G401.6 (cell line): ENCODE measurements at regions not wholly inside any gene's neighbourhood (a gene's known extent, or its start where the extent isn't known, plus 50 kb on each side); places are given as distances from the start of the nearest gene placed in this dataset.

Experiments
- FAIRE-seq: peaks from 2 replicates; lab custom pipeline; 2012; peaks lifted over from hg19 to GRCh38; lab: Jason Lieb, UNC

- FAIRE-seq, result no peak
These were observed 216.3 kb upstream of the RGMA start for GRCh38 chr15:93305306-93305705.

DNA sequence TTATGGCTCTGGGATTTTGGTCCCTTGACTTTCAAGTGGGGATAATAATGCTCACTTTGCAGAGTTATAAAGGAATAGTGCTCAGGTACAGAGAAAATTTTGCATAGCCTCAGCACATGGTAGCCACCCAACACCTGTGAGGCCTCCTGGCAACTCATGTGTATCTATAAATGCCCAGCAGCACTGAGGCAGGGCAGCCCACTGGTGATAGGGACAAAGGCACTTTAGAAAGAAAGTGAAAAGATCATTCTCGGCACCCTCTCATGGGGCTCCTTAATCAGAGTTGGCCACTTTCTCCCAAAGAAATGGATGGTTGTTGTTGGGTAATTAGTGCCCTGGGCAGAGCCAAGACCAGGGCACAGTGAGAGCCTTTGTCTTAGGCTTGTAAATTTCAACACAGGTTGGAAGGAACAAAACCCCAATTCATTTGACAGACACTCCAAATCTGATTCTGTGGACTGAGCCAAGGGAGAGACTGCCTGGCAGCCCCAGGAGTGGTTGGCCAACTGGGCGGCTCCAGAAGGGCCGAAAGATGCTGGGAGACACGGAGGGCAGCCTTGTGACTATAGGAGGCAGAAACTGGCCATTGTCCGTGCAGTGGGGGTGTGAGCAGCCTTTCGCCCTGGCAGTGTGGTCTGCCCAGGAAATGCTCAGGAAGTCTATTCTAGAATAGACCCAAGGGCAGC lies 213.2 kb upstream of the RGMA start:
- FAIRE-seq, result no peak

GRCh38 chr15:93300796-93301195 lies 211.8 kb upstream of the RGMA start:
- FAIRE-seq, result no peak

DNA sequence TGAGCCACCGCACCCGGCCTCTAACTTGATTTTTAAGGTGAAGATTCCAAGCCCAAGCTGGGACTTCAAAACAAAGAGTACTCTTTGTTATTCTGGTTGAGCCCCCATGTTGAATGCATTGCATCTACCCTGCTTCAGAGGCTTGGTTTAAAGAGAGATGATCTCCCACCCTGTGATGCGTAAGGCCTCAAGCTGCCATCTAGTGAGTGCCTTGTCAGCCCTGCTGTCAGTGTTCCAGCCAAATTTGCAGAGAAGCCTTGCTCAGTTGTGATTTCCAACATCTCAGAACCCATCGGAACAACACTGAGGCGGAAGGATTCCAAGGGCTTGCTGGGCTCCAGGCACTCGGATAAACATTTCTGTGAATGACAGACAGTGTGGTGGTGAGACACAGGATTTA lies 210.7 kb upstream of the RGMA start:
- no peak for FAIRE-seq

DNA sequence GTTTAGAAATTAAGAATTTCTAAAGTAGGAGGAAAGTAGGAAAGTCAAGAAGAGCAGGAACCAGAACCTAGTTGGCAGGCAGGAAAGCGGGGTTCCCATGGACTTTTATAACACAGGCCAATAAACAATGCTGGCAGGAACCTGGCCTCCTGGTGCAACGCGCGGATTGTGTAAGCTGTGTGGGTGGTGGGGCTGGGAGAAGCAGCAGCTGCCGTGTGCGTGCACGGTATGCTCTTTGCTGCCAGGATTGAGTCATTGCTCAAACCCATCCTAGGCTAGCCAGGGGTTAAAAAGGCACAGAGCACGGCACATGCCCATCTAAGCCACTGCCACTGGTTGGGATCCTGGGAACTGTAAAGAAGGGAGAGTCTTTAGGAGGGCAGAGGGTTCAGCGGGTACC lies 209.9 kb upstream of the RGMA start:
- FAIRE-seq, result no peak

DNA sequence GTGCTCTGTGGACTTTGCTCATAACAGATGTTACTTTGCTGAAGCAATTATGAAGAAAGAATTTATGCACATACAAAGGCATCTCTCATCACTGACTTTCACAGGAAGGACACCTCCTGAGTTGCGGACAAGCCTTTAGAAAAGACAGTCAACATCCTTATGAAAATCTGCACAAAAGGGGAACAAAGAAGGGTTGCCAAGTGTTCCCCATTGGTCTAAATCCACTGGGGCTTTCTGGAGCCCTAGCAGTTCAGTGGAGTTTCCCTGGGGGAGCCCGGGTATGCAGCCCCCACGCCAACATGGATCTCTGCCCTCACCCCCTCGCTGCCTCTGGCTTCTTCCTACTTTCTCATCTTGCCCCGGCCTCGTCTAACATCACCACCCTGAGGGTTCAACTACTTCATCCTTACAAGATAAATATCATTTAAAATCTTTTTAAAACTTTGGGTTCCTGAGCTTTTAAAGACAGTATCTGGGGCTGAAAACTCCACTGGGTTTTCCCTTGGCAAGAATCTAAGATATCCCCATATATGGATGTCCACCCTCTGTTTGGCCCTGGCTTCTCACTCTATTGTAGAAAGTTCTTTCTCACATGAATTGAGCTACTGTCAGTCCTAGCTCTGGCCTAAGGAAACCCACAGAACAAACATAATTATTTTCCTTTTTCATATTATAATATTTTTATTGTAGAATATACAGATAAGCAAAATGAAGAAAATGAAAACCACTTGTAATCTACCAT lies 207.9 kb upstream of the RGMA start:
- FAIRE-seq, result no peak

DNA sequence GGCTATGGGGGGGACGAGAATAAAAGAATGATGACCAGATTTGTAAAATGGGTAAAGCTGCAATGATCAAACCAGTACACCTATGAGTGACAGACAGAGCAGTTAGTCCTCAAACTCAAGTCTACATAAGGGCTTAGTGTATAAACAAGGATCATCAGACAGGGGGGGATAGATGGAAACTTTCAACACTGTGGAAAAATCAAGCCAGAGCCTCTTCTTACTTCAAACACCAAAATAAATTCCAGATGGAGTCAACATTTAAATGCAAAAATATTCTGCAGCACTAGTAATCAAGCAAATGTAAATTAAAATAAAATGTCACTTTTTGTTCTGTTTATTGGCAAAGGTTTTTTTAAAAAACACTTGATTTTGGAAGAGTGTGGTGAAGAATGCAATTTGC lies 205.9 kb upstream of the RGMA start:
- no peak for FAIRE-seq

DNA sequence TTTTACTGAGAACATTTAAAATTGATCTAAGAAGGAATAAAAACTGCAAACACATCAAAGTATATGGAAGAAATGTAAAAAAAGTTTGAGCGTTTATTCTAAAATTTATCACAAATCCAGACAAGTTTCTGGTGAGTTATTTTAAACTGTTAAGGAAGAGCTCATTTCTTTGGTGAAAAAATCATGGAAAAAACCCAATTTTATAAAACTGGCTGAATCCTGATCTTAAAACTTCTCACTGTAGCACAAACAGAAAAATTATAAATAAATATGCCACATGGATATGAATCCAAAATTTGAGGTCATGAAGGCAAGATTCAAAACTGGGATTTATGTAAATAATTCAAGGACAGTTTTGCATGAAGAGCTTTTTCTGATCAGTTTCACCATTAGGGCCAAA lies 205.1 kb upstream of the RGMA start:
- FAIRE-seq, result no peak

- no peak for FAIRE-seq
These were observed 202.4 kb upstream of the RGMA start for GRCh38 chr15:93291380-93291779.

DNA sequence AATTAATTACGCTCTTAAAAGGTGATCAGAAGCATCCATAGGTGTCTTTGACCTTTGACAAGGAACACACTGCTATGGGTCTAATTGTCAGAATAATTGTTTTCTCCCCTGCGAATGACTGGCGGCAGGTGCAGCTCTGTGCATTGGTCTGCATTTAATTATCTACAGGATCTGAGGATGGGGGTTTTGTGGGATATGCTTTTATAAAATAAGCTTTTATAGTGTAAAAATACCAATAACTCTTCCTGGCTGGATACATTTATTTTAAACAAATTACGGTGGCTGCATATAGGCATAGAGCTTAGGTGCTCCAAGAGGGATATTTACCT lies 201.6 kb upstream of the RGMA start:
- FAIRE-seq, result no peak

DNA sequence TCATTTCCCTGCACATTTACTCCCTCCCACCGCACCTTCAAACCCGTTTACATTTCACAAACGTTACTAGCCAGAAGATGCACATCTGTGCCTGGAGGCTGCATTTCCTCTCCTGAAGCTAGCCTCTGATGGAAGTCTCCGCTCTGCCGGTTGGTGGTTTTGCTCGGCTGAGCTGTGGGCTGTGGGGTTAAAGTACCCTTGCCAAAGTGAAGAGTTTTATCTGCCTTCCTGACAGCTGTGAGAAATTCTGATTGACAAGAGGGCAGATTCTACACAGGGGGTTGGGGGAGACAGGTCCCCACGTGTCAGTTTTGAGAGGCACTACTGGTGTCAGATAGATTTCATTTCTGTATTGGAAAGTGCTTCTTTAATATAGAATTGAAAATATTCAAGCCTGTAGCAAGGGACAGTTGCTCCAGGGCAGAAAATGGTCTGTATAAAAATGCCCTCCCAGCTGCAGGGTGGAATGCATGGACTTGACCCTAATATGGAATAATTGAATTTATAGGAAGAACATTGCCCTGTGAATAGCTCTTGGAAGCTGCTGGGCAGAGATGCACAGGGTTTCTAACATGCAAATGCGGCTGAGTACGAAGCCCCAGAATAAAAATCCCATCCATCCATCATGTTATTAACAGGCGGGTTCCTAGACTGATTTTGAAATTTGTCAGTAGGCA lies 201.1 kb upstream of the RGMA start:
- no peak for FAIRE-seq

- no peak for FAIRE-seq
These were observed 199.8 kb upstream of the RGMA start for GRCh38 chr15:93288728-93289294.

- no peak for FAIRE-seq
These were observed 197.4 kb upstream of the RGMA start for GRCh38 chr15:93286446-93286845.

- no peak for FAIRE-seq
These were observed 194.8 kb upstream of the RGMA start for GRCh38 chr15:93283854-93284253.

DNA sequence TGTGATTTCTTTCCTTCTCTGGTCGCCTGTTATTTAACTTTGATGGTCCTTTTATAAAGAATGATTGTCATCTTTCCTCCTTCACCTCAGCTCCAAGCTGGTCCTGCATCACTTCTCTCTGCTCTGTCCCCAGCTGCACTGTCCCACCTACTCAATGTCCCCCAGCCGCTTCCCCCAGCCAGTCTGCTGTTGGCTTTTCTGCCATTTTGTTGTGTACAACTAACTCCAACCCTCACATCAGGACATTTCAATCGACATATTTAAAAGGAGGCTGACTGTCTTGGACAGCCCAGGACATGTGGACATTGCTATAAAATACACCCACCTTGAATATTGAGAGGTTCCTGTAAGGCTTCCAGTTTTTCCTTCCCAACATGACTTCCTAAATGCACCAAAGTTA lies 193.8 kb upstream of the RGMA start:
- FAIRE-seq, result no peak

DNA sequence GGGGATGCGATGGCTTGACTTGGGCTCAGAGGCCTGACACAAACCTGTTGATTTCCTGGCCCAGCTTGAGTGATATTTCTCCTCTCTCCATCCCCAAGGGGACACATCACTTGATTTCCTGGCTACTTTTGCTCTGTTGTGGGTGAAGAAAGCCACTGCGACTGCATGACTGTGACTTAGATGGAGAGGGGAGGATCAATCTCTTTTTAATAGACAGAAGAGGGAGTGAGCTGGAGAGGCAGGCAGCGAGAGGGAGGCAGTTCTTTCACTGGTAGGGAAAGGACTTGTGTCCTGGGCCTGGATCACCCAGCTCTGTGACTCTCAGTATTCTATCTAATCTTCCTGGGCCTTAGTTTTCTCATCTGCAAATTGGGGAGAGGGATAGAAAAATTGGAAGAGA lies 189.8 kb upstream of the RGMA start:
- FAIRE-seq, result no peak

DNA sequence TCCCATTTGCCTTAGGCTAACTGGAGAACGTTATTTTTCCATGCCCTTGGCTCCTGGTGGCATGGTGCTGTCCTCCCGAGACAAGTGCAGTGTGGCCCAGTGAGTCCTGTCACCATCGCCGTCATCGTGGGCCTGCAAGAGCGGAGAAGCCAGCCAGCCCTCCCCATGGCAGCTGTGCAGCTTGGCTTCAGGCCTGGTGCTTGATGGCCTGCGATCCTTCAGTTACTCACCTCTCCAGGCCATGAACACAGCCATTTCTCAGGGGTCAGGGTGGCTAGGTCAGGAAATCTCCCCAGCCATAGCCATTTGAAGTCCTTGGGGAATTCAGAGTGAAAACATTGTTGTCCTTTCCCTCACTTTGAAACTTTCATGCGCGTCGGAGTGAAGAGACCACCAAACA lies 189.0 kb upstream of the RGMA start:
- FAIRE-seq, result no peak

DNA sequence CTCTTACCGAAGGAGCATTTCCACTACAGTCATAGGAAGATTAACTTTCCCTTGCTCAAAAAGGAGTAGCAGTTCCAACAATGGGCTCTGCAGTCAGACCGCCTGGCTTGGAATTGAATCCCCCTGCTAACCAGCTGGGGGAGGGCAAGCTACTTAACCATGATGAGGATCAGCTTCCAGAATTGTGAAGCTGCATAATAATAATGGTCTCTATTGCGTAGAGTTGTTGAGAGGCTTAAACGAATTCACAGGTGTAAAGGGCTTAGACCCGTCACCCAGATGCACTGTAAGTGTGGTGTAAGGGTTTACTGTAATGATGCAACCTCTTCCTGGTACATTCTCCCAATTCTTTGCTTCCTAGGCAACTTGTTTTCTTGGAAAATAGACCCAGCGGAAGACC lies 185.2 kb upstream of the RGMA start:
- FAIRE-seq, result no peak

- FAIRE-seq, result no peak
These were observed 182.9 kb upstream of the RGMA start for GRCh38 chr15:93271871-93272270.

DNA sequence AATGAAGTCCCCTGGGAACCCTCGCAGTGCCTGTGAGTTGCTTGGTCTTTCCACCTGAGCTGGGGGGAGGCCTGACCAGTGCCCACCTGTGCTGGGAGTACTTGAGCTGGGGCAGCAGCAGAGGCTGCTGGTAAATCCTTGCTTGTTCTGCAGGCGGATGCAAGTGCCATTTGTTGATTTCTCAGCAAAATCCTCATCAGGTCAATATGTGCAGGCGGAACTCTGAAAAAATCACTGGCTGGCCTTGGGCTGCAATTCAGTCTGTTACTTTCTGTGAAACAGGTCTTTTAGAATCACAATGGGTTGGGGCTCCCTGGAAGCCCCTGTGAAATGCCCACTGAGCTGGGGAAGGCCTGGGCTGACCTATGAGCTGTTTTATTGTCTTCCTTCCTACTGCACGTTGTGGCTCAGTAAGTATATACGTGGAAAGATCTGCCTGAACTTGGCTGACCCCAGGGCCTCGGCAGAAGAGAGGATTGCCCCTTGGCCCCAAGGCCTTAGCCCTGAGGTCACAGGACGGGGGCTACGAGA lies 182.0 kb upstream of the RGMA start:
- no peak for FAIRE-seq

GRCh38 chr15:93268066-93268465 lies 179.1 kb upstream of the RGMA start:
- no peak for FAIRE-seq

DNA sequence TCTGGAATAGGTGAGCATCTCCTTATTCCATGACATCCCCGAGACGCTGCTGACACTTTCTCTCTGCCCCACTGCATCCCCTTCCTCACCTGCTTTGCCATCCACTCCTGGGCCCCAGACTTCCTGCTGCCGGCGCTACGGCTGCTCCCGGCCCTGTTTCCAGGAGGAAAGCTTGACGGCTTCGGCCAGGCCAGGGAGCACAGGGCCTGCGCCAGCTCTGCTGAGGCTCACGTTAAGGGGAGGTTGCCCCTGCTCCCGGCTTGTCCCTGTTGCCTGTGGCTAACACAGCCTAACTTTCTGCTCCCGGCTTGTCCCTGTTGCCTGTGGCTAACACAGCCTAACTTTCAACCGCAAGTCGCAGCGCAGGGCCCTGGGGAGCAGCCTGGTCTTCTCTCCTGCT lies 177.3 kb upstream of the RGMA start:
- FAIRE-seq, result no peak

GRCh38 chr15:93265111-93265556 lies 176.1 kb upstream of the RGMA start:
- no peak for FAIRE-seq
